ENCODE measurements at regions not wholly inside any gene's neighbourhood (a gene's known extent, or its start where the extent isn't known, plus 50 kb on each side); places are given as distances from the start of the nearest gene placed in this dataset.

- H3K4me1 ChIP-seq (ENCODE audit: control insufficient read depth, insufficient read depth, low read length) = peaks cover 23% of the 10 kb centered on the region
- no peaks in the 10 kb centered on the region for H3K36me3 ChIP-seq (ENCODE audit: control insufficient read depth, insufficient read depth, low read length)
- H3K9ac ChIP-seq (ENCODE audit: low read depth, low read length) = no peak overlapping the region
- no peaks in the 10 kb centered on the region for H3K27me3 ChIP-seq (ENCODE audit: control insufficient read depth, insufficient read depth, low read length)
- H3K27ac ChIP-seq (ENCODE audit: low read depth, low read length) = no peak overlapping the region
- no peak overlapping the region for H3K4me3 ChIP-seq (ENCODE audit: low read depth, low read length)
- H3K9me3 ChIP-seq (ENCODE audit: control insufficient read depth, insufficient read depth, low read length) = no peaks in the 10 kb centered on the region
Measured at GRCh38 chr16:54813778-54814177, 116.9 kb upstream of the IRX5 start.

GRCh38 chr16:54812229-54812628, 118.4 kb upstream of the IRX5 start:
- Histone ChIP-seq H3K9ac (ENCODE audit: low read depth, low read length) (no peak overlapping the region), H3K27me3 (ENCODE audit: control insufficient read depth, insufficient read depth, low read length) (no peaks in the 10 kb centered on the region), H3K4me1 (ENCODE audit: control insufficient read depth, insufficient read depth, low read length) (peaks cover 15% of the 10 kb centered on the region), H3K4me3 (ENCODE audit: low read depth, low read length) (no peak overlapping the region), H3K27ac (ENCODE audit: low read depth, low read length) (no peak overlapping the region), H3K9me3 (ENCODE audit: control insufficient read depth, insufficient read depth, low read length) (no peaks in the 10 kb centered on the region), H3K36me3 (ENCODE audit: control insufficient read depth, insufficient read depth, low read length) (no peaks in the 10 kb centered on the region)

GRCh38 chr16:54808890-54809289, 121.8 kb upstream of the IRX5 start:
- H3K4me1 ChIP-seq (ENCODE audit: control insufficient read depth, insufficient read depth, low read length) = peaks cover 33% of the 10 kb centered on the region
- no peaks in the 10 kb centered on the region for H3K9me3 ChIP-seq (ENCODE audit: control insufficient read depth, insufficient read depth, low read length)
- H3K9ac ChIP-seq (ENCODE audit: low read depth, low read length) = no peak overlapping the region
- no peaks in the 10 kb centered on the region for H3K36me3 ChIP-seq (ENCODE audit: control insufficient read depth, insufficient read depth, low read length)
- H3K27ac ChIP-seq (ENCODE audit: low read depth, low read length) = no peak overlapping the region
- no peak overlapping the region for H3K4me3 ChIP-seq (ENCODE audit: low read depth, low read length)
- no peaks in the 10 kb centered on the region for H3K27me3 ChIP-seq (ENCODE audit: control insufficient read depth, insufficient read depth, low read length)

- Histone ChIP-seq H3K4me3 (ENCODE audit: low read depth, low read length) (no peak overlapping the region), H3K27me3 (ENCODE audit: control insufficient read depth, insufficient read depth, low read length) (no peaks in the 10 kb centered on the region), H3K4me1 (ENCODE audit: control insufficient read depth, insufficient read depth, low read length) (peaks cover 26% of the 10 kb centered on the region), H3K9me3 (ENCODE audit: control insufficient read depth, insufficient read depth, low read length) (no peaks in the 10 kb centered on the region), H3K27ac (ENCODE audit: low read depth, low read length) (no peak overlapping the region), H3K9ac (ENCODE audit: low read depth, low read length) (no peak overlapping the region), H3K36me3 (ENCODE audit: control insufficient read depth, insufficient read depth, low read length) (no peaks in the 10 kb centered on the region)
Measured at GRCh38 chr16:54806881-54807360, 123.7 kb upstream of the IRX5 start.

- Histone ChIP-seq H3K4me1 (ENCODE audit: control insufficient read depth, insufficient read depth, low read length) (peaks cover 26% of the 10 kb centered on the region), H3K27me3 (ENCODE audit: control insufficient read depth, insufficient read depth, low read length) (no peaks in the 10 kb centered on the region), H3K36me3 (ENCODE audit: control insufficient read depth, insufficient read depth, low read length) (no peaks in the 10 kb centered on the region), H3K9me3 (ENCODE audit: control insufficient read depth, insufficient read depth, low read length) (no peaks in the 10 kb centered on the region), H3K27ac (ENCODE audit: low read depth, low read length) (no peak overlapping the region), H3K9ac (ENCODE audit: low read depth, low read length) (no peak overlapping the region), H3K4me3 (ENCODE audit: low read depth, low read length) (no peak overlapping the region)
Measured at GRCh38 chr16:54806378-54806777, 124.3 kb upstream of the IRX5 start.

GRCh38 chr16:54805648-54806047, 125.0 kb upstream of the IRX5 start:
- H3K9ac ChIP-seq (ENCODE audit: low read depth, low read length) = no peak overlapping the region
- peaks cover 26% of the 10 kb centered on the region for H3K4me1 ChIP-seq (ENCODE audit: control insufficient read depth, insufficient read depth, low read length)
- no peaks in the 10 kb centered on the region for H3K36me3 ChIP-seq (ENCODE audit: control insufficient read depth, insufficient read depth, low read length)
- H3K9me3 ChIP-seq (ENCODE audit: control insufficient read depth, insufficient read depth, low read length) = no peaks in the 10 kb centered on the region
- no peak overlapping the region for H3K27ac ChIP-seq (ENCODE audit: low read depth, low read length)
- H3K4me3 ChIP-seq (ENCODE audit: low read depth, low read length) = no peak overlapping the region
- no peaks in the 10 kb centered on the region for H3K27me3 ChIP-seq (ENCODE audit: control insufficient read depth, insufficient read depth, low read length)

GRCh38 chr16:54801057-54801844, 129.4 kb upstream of the IRX5 start:
- Histone ChIP-seq H3K36me3 (ENCODE audit: control insufficient read depth, insufficient read depth, low read length) (no peaks in the 10 kb centered on the region), H3K9ac (ENCODE audit: low read depth, low read length) (no peak overlapping the region), H3K27ac (ENCODE audit: low read depth, low read length) (no peak overlapping the region), H3K4me1 (ENCODE audit: control insufficient read depth, insufficient read depth, low read length) (peaks cover 12% of the 10 kb centered on the region), H3K4me3 (ENCODE audit: low read depth, low read length) (no peak overlapping the region), H3K9me3 (ENCODE audit: control insufficient read depth, insufficient read depth, low read length) (no peaks in the 10 kb centered on the region), H3K27me3 (ENCODE audit: control insufficient read depth, insufficient read depth, low read length) (no peaks in the 10 kb centered on the region)

- Histone ChIP-seq H3K27ac (ENCODE audit: low read depth, low read length) (no peak overlapping the region), H3K9ac (ENCODE audit: low read depth, low read length) (no peak overlapping the region), H3K4me1 (ENCODE audit: control insufficient read depth, insufficient read depth, low read length) (no peaks in the 10 kb centered on the region), H3K9me3 (ENCODE audit: control insufficient read depth, insufficient read depth, low read length) (no peaks in the 10 kb centered on the region), H3K27me3 (ENCODE audit: control insufficient read depth, insufficient read depth, low read length) (no peaks in the 10 kb centered on the region), H3K36me3 (ENCODE audit: control insufficient read depth, insufficient read depth, low read length) (no peaks in the 10 kb centered on the region), H3K4me3 (ENCODE audit: low read depth, low read length) (no peak overlapping the region)
Measured at GRCh38 chr16:54798267-54798666, 132.4 kb upstream of the IRX5 start.

- no peak overlapping the region for H3K9ac ChIP-seq (ENCODE audit: low read depth, low read length)
- no peaks in the 10 kb centered on the region for H3K36me3 ChIP-seq (ENCODE audit: control insufficient read depth, insufficient read depth, low read length)
- H3K27ac ChIP-seq (ENCODE audit: low read depth, low read length) = no peak overlapping the region
- no peaks in the 10 kb centered on the region for H3K27me3 ChIP-seq (ENCODE audit: control insufficient read depth, insufficient read depth, low read length)
- no peaks in the 10 kb centered on the region for H3K4me1 ChIP-seq (ENCODE audit: control insufficient read depth, insufficient read depth, low read length)
- H3K4me3 ChIP-seq (ENCODE audit: low read depth, low read length) = no peak overlapping the region
- no peaks in the 10 kb centered on the region for H3K9me3 ChIP-seq (ENCODE audit: control insufficient read depth, insufficient read depth, low read length)
Measured at GRCh38 chr16:54796211-54796610, 134.5 kb upstream of the IRX5 start.

GRCh38 chr16:54792811-54793210, 137.9 kb upstream of the IRX5 start:
- Histone ChIP-seq H3K27ac (ENCODE audit: low read depth, low read length) (no peak overlapping the region), H3K36me3 (ENCODE audit: control insufficient read depth, insufficient read depth, low read length) (no peaks in the 10 kb centered on the region), H3K4me1 (ENCODE audit: control insufficient read depth, insufficient read depth, low read length) (no peaks in the 10 kb centered on the region), H3K27me3 (ENCODE audit: control insufficient read depth, insufficient read depth, low read length) (no peaks in the 10 kb centered on the region), H3K9me3 (ENCODE audit: control insufficient read depth, insufficient read depth, low read length) (no peaks in the 10 kb centered on the region), H3K4me3 (ENCODE audit: low read depth, low read length) (no peak overlapping the region), H3K9ac (ENCODE audit: low read depth, low read length) (no peak overlapping the region)

- Histone ChIP-seq H3K27me3 (ENCODE audit: control insufficient read depth, insufficient read depth, low read length) (no peaks in the 10 kb centered on the region), H3K9ac (ENCODE audit: low read depth, low read length) (no peak overlapping the region), H3K4me3 (ENCODE audit: low read depth, low read length) (no peak overlapping the region), H3K9me3 (ENCODE audit: control insufficient read depth, insufficient read depth, low read length) (0 out of 2 replicates have a peak, but pooled peaks cover 4% of the 10 kb centered on the region), H3K36me3 (ENCODE audit: control insufficient read depth, insufficient read depth, low read length) (no peaks in the 10 kb centered on the region), H3K4me1 (ENCODE audit: control insufficient read depth, insufficient read depth, low read length) (no peaks in the 10 kb centered on the region), H3K27ac (ENCODE audit: low read depth, low read length) (no peak overlapping the region)
Measured at GRCh38 chr16:54787045-54787444, 143.6 kb upstream of the IRX5 start.

Measured in HUES48 (cell line).